ENCODE measurements at regions not wholly inside any gene's neighbourhood (a gene's known extent, or its start where the extent isn't known, plus 50 kb on each side); places are given as distances from the start of the nearest gene placed in this dataset.

DNA sequence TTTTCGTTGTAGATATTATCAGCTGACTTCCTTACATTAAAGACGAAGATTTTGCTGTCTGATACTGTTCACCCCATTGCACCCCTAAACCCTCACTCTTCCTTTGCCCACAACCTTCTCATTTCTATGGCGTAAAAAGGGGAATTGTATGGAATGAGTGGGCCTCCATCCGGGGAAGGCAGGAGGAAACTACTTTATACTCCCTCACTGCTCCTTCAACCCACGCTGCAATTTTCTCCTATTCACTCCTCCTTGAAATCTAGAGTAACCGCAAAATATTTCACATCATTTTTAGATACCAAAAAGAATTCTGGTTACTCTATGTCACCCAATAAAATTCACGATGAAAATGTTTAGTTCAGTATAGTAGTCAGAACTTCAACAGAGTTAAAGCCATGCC, 330.8 kb downstream of the DIRAS2 start:
- ChIA-PET CTCF (no interaction called here), POLR2A (no interaction called here)
- TF ChIP-seq, protein P1, sequence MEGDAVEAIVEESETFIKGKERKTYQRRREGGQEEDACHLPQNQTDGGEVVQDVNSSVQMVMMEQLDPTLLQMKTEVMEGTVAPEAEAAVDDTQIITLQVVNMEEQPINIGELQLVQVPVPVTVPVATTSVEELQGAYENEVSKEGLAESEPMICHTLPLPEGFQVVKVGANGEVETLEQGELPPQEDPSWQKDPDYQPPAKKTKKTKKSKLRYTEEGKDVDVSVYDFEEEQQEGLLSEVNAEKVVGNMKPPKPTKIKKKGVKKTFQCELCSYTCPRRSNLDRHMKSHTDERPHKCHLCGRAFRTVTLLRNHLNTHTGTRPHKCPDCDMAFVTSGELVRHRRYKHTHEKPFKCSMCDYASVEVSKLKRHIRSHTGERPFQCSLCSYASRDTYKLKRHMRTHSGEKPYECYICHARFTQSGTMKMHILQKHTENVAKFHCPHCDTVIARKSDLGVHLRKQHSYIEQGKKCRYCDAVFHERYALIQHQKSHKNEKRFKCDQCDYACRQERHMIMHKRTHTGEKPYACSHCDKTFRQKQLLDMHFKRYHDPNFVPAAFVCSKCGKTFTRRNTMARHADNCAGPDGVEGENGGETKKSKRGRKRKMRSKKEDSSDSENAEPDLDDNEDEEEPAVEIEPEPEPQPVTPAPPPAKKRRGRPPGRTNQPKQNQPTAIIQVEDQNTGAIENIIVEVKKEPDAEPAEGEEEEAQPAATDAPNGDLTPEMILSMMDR (IDR thresholded peaks at IDR 0.05; ENCODE audit: low read depth, low read length), result no peak
- DNase-seq (ENCODE audit: low read depth, low spot score), result no peak
- no peak overlapping the region for H3K27ac ChIP-seq (ENCODE audit: low read depth, low read length)
- no peak overlapping the region for H3K4me3 ChIP-seq (ENCODE audit: low read depth, low read length)
- H3K9me3 ChIP-seq (ENCODE audit: control insufficient read depth, insufficient read depth, low read length), result no peaks in the 10 kb centered on the region
- no peaks in the 10 kb centered on the region for H3K27me3 ChIP-seq (ENCODE audit: control insufficient read depth, insufficient read depth, low read length)

DNA sequence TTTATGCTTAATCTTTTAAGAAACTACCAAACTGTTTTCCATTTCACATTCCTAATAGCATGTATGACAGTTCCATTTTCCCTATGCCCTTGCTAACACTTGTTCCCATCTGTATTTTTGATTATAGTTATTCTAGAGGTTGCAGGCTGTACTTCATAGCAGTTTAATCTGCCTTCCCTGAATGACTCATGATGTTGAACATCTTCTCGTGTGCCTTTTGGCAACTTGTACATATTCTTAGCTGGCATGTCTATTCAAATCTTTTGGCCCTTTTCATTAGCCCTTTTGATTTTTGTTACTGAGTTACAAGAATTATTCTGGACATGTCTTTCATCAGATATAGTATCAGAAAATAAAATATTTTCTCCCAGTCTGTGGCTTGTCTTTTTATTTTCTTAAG, 320.3 kb downstream of the DIRAS2 start:
- Histone ChIP-seq H3K27me3 (ENCODE audit: control insufficient read depth, insufficient read depth, low read length) (no peaks in the 10 kb centered on the region), H3K27ac (ENCODE audit: low read depth, low read length) (no peak overlapping the region), H3K4me3 (ENCODE audit: low read depth, low read length) (no peak overlapping the region), H3K9me3 (ENCODE audit: control insufficient read depth, insufficient read depth, low read length) (no peaks in the 10 kb centered on the region)
- CTCF ChIA-PET, result interaction anchor here (0.6 kb wide), 1 partner anchor 1466 kb away, joined by 3 read pairs; no protein-coding TSS in a partner anchor
- no peak for DNase-seq (ENCODE audit: low read depth, low spot score)
- TF ChIP-seq, protein P1 (IDR thresholded peaks at IDR 0.05; ENCODE audit: low read depth, low read length), result no peak
- POLR2A ChIA-PET, result no interaction called here

DNA sequence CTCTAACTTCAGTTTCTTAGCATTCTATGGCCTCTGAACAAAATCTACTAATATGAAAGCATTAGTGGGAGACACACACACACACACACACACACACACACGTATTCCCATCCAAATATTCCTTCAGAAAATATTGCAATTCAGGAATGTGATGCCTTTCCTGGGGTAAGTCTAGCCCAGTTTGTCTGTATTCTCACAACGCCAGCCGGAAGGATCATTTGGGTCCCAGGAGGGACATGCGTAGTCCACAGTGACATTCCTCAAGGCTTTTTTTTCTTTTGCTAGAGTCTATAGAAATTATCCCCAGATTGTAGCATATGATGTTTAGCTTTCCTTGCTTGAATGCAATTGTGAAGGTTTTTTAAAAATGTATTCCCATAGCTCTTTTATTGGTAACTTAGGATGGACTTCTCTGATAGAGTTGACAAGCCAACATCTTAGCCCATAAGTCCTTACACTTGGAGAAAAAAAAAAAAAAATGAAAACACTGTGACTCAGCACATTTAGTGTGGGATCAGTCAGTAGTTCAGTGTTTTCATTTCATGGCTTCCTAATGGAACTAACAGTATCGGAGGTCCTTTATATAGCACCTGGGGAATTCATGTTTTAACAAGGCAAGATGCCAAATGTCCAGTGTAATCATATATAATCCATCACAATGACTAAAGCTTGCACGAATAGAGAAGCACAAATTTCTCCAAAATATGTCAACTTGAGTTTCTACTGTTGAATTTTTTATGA, 316.5 kb downstream of the DIRAS2 start:
- no peak for DNase-seq (ENCODE audit: low read depth, low spot score)
- H3K27me3 ChIP-seq (ENCODE audit: control insufficient read depth, insufficient read depth, low read length), result no peaks in the 10 kb centered on the region
- POLR2A ChIA-PET, result no interaction called here
- CTCF ChIA-PET, result no interaction called here
- no peaks in the 10 kb centered on the region for H3K9me3 ChIP-seq (ENCODE audit: control insufficient read depth, insufficient read depth, low read length)
- TF ChIP-seq, protein P1 (IDR thresholded peaks at IDR 0.05; ENCODE audit: low read depth, low read length), result no peak
- H3K27ac ChIP-seq (ENCODE audit: low read depth, low read length), result no peak overlapping the region
- H3K4me3 ChIP-seq (ENCODE audit: low read depth, low read length), result no peak overlapping the region

DNA sequence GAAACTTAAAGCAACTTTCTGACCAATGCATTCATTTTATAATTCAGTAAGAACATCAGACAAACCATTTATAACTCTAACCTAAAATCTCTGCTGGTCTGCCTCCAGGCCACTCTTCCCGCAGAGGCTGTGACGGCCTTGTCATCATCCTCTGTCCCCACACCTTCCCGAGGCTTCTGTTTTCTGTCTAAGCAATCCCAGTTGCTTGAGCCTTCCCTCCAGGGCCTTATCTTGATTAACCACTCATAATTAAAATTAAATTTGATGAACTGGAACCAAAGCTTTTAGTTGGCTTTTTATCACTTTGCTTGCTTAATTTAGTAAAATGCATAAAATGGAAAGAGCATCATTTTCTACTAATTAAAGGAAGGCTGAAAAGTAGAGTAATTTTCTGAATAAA, 312.4 kb downstream of the DIRAS2 start:
- H3K9me3 ChIP-seq (ENCODE audit: control insufficient read depth, insufficient read depth, low read length), result no peaks in the 10 kb centered on the region
- no peak for DNase-seq (ENCODE audit: low read depth, low spot score)
- no peaks in the 10 kb centered on the region for H3K27me3 ChIP-seq (ENCODE audit: control insufficient read depth, insufficient read depth, low read length)
- H3K27ac ChIP-seq (ENCODE audit: low read depth, low read length), result no peak overlapping the region
- no peak overlapping the region for H3K4me3 ChIP-seq (ENCODE audit: low read depth, low read length)
- CTCF ChIA-PET, result no interaction called here
- TF ChIP-seq, protein P1 (IDR thresholded peaks at IDR 0.05; ENCODE audit: low read depth, low read length), result no peak
- POLR2A ChIA-PET, result no interaction called here

DNA sequence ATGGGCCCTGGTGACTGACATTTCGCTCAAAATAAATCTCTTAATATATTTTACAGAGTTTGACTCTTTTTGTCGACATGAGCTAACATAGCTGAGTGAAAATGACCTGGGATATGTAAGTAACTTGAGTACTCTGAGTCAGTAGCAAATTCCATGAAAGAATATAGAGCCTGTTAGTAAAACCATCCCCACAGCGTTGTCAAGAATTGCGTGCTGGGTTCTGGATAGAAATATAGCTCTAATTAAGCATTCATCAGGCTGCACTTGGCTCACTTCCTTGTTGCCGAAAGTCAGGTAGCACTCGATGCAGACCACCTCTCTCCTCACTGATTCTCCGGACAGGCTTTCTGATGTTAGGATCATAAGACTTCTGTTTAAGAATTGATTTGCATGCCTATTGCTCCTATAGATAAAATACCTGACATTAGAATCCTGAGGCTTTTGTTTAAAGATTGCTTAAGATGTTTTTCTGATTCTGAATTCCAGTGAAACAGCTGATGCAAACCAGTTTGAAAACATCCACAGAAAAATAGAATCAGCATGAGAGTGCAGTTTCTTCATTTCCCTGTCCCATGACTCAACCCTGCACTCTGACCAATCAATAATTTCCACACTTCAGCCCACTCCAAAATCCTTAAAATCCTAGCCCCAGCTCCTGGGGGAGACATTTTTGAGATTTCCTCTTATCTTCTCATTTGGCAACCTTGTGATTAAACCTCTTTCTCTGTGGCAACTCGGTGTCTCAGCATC, 310.6 kb downstream of the DIRAS2 start:
- Histone ChIP-seq H3K9me3 (ENCODE audit: control insufficient read depth, insufficient read depth, low read length) (no peaks in the 10 kb centered on the region), H3K4me3 (ENCODE audit: low read depth, low read length) (no peak overlapping the region), H3K27ac (ENCODE audit: low read depth, low read length) (peak overlapping the region; percentile 91), H3K27me3 (ENCODE audit: control insufficient read depth, insufficient read depth, low read length) (no peaks in the 10 kb centered on the region)
- DNase-seq (ENCODE audit: low read depth, low spot score), result peak; percentile 47
- TF ChIP-seq, protein P1 (IDR thresholded peaks at IDR 0.05; ENCODE audit: low read depth, low read length), result no peak
- ChIA-PET POLR2A (no interaction called here), CTCF (interaction anchor here (0.7 to 1.2 kb wide), 2 partner anchors 14 to 112 kb away, joined by 3 to 7 read pairs; no protein-coding TSS in a partner anchor)

All from AG04450 (cell line).